K562 (cell line): ENCODE measurements at regions not wholly inside any gene's neighbourhood (a gene's known extent, or its start where the extent isn't known, plus 50 kb on each side); places are given as distances from the start of the nearest gene placed in this dataset.

ENCODE experiments used
- ATAC-seq: fragments of 200-7000 bp; cut with Tn5 transposase; 3 replicates; pipeline ENCODE4 v1.9.1; 2020; ENCODE audit warnings: moderate library complexity
- BruUV-seq: library from RNA; stranded (reverse); fragments of 400-500 nt; replicated peaks from 2 replicates; lab custom pipeline; 2021; lab: Mats Ljungman, UMichigan
- CTCF ChIA-PET: fragments of 300-600 bp; formaldehyde crosslinking; extraction: SDS; loops from one replicate; lab custom pipeline; 2021; ENCODE audit warnings: low intra/inter-chr PET ratio; lab: Yijun Ruan, JAX
- POLR2A ChIA-PET: fragments of 300-600, 350-650 bp; sonication (Branson Sonifier 250); formaldehyde crosslinking; extraction: SDS; loops from one replicate; lab custom pipeline; 2021; ENCODE audit warnings: antibody characterized with exemption, inconsistent platforms; lab: Yijun Ruan, JAX
- DNase-seq, 4 experiments: peaks; one replicate each; pipeline versions ENCODE4 v3.0.0 to v3.0.0-alpha.2; 2011 to 2018; ENCODE audit warnings: low spot score in 3 of 4, mixed read lengths in 3 of 4; ENCODE audit errors: extremely low read depth in 1 of 4
- FAIRE-seq: peaks from 2 replicates; lab custom pipeline; 2011; peaks lifted over from hg19 to GRCh38; lab: Jason Lieb, UNC
- H2AFZ ChIP-seq: 2 replicates; pipeline ENCODE4 v1.6.0; 2011; ENCODE audit warnings: low read depth, low read length, control low read depth, inconsistent platforms
- H3K27ac ChIP-seq: fragments of 200-600 bp; 3 replicates; pipeline ENCODE4 v1.8.0; 2011; ENCODE audit warnings: low read depth, mild to moderate bottlenecking, control low read depth, inconsistent platforms, low read length, moderate library complexity, mixed read lengths; ENCODE audit errors: extremely low read depth
- H3K27me3 ChIP-seq, 2 experiments: fragments of 300-600 bp in 1 of 2; 2 replicates in 1 of 2; 3 replicates in 1 of 2; pipeline versions ENCODE4 v1.6.0 to v1.8.0; 2011; ENCODE audit warnings: inconsistent platforms in 2 of 2, low read length in 2 of 2, mild to moderate bottlenecking in 1 of 2, mixed read lengths in 1 of 2, moderate library complexity in 1 of 2; ENCODE audit not compliant: control insufficient read depth in 2 of 2, insufficient read depth in 2 of 2
- H3K36me3 ChIP-seq: fragments of 300-600 bp; 3 replicates; pipeline ENCODE4 v1.8.0; 2011; ENCODE audit warnings: mild to moderate bottlenecking, low read length, inconsistent platforms; ENCODE audit not compliant: control insufficient read depth, insufficient read depth
- H3K4me1 ChIP-seq, 2 experiments: fragments of 200-600 bp in 1 of 2; replicated peaks in 1 of 2; 2 replicates in 1 of 2; 3 replicates in 1 of 2; pipeline versions ENCODE4 v1.5.1 to v1.8.0; 2011; ENCODE audit warnings: inconsistent platforms in 2 of 2, low read length in 2 of 2, mild to moderate bottlenecking in 1 of 2, mixed read lengths in 1 of 2, moderate library complexity in 1 of 2; ENCODE audit not compliant: control insufficient read depth in 2 of 2, insufficient read depth in 2 of 2
- H3K4me2 ChIP-seq: 2 replicates; pipeline ENCODE4 v1.6.1; 2011; ENCODE audit warnings: low read length, control low read depth, inconsistent platforms, mixed read lengths; ENCODE audit not compliant: insufficient read depth
- H3K4me3 ChIP-seq: fragments of 200-600 bp; sonication (generic), shearing (Covaris generic); 2 replicates; pipeline ENCODE4 v1.5.1; 2016; ENCODE audit warnings: control low read depth, inconsistent platforms
- H3K79me2 ChIP-seq: fragments of 200-600 bp; 3 replicates; pipeline ENCODE4 v1.8.0; 2011; ENCODE audit warnings: low read length, inconsistent platforms; ENCODE audit not compliant: control insufficient read depth, insufficient read depth
- H3K9ac ChIP-seq, 2 experiments: 2 replicates each; pipeline versions ENCODE4 v1.6.0 to v1.6.1; 2011; ENCODE audit warnings: low read depth in 2 of 2, low read length in 2 of 2, control low read depth in 1 of 2, inconsistent platforms in 1 of 2, mild to moderate bottlenecking in 1 of 2, mixed read lengths in 1 of 2; ENCODE audit not compliant: insufficient read depth in 1 of 2
- H3K9me1 ChIP-seq: one replicate; pipeline ENCODE4 v1.6.0; 2011; ENCODE audit warnings: inconsistent platforms, mild to moderate bottlenecking, low read length, moderate library complexity; ENCODE audit not compliant: control insufficient read depth, insufficient read depth
- H3K9me3 ChIP-seq: replicated peaks from 2 replicates; pipeline ENCODE4 v1.5.1; 2011; ENCODE audit warnings: low read depth, low read length, inconsistent platforms; ENCODE audit not compliant: control insufficient read depth, insufficient read depth
- H4K20me1 ChIP-seq: replicated peaks from 2 replicates; pipeline ENCODE4 v1.6.1; 2011; ENCODE audit warnings: low read length, inconsistent platforms, mixed read lengths; ENCODE audit not compliant: control insufficient read depth, insufficient read depth
- AFF4 ChIP-seq: sonication (generic); formaldehyde crosslinking; IDR thresholded peaks from 2 replicates; pipeline ENCODE4 v1.8.0; 2023; ENCODE audit warnings: mild to moderate bottlenecking, missing genetic modification reagents
- EZH2 ChIP-seq: IDR thresholded peaks from 2 replicates; pipeline ENCODE4 v1.6.1; 2012; ENCODE audit warnings: low read depth, mild to moderate bottlenecking, inconsistent platforms, low read length, borderline replicate concordance
- MTA2 ChIP-seq: fragments of 450-650 bp; IDR thresholded peaks from 2 replicates; pipeline ENCODE4 v1.6.1; 2016; ENCODE audit warnings: low read depth
- SMAD4 ChIP-seq: fragments of 250-450 bp; sonication (Bioruptor Pico); conservative IDR thresholded peaks from 2 replicates; pipeline ENCODE4 v1.8.0; 2021; ENCODE audit warnings: inconsistent platforms, mild to moderate bottlenecking, moderate library complexity
- TCF7L2 ChIP-seq: fragments of 150-350 bp; IDR thresholded peaks from 2 replicates; pipeline ENCODE4 v1.6.1; 2016; ENCODE audit warnings: low read depth, mild to moderate bottlenecking, low read length, moderate library complexity
- ZNF143 ChIP-seq: sonication (generic); formaldehyde crosslinking; IDR thresholded peaks from 2 replicates; pipeline ENCODE4 v1.9.0; 2022; ENCODE audit warnings: mild to moderate bottlenecking, missing genetic modification reagents
- WGBS: fragments of 100-300 bp; shearing (Covaris generic); methylation state at CpG from one replicate; pipeline ENCODE4 v1.1.6; 2016; ENCODE audit warnings: low coverage, mixed read lengths; ENCODE audit not compliant: insufficient coverage; ENCODE audit errors: missing lambda C conversion rate; 5-methylcytosine and 5-hydroxymethylcytosine counted together
- in situ Hi-C: fragments of 300-500 bp; cut with MboI; formaldehyde crosslinking; loops from 4 replicates; pipeline ENCODE4 v1.15.0; 2018; ENCODE audit warnings: inconsistent platforms, mixed read lengths
- intact Hi-C: fragments of 100-400 bp; cut with micrococcal nuclease; formaldehyde crosslinking; loops from 2 replicates; pipeline ENCODE4 v1.14.2; 2022

GRCh38 chr1:88149686-88150085, 534.4 kb upstream of the PKN2 start:
- ChIA-PET POLR2A (no interaction called here), CTCF (no interaction called here)
- no peaks in the 10 kb centered on the region for H3K27me3 ChIP-seq
- no peak overlapping the region for H3K4me3 ChIP-seq
- no peak for TF ChIP-seq SMAD4 (CRISPR knock-in tag)
- TF ChIP-seq MTA2, result no peak
- no peak for TF ChIP-seq TCF7L2
- no peak for TF ChIP-seq EZH2
- no peak for TF ChIP-seq ZNF143
- no peak for TF ChIP-seq AFF4 (CRISPR knock-in tag)
- no peak overlapping the region for H2AFZ ChIP-seq
- no peaks in the 10 kb centered on the region for H3K9me3 ChIP-seq
- H3K4me2 ChIP-seq, result no peak overlapping the region
- in situ Hi-C loops, result no loop called here
- DNase-seq, result no peak
- no peaks in the 10 kb centered on the region for H4K20me1 ChIP-seq
- no TSS peak for BruUV-seq
- no peak overlapping the region for H3K9ac ChIP-seq
- H3K79me2 ChIP-seq, result no peaks in the 10 kb centered on the region
- no peak for FAIRE-seq
- intact Hi-C loops, result no loop called here
- no peak overlapping the region for H3K27ac ChIP-seq
- no peaks in the 10 kb centered on the region for H3K4me1 ChIP-seq
- ATAC-seq, result no peak
- no peaks in the 10 kb centered on the region for H3K9me1 ChIP-seq
- H3K36me3 ChIP-seq, result no peaks in the 10 kb centered on the region
- 0% methylated on average over 1 of the region's 1 CpG for WGBS
